HEK293 (cell line): ENCODE measurements at regions not wholly inside any gene's neighbourhood (a gene's known extent, or its start where the extent isn't known, plus 50 kb on each side); places are given as distances from the start of the nearest gene placed in this dataset.

Experiments
- CTCF ChIP-seq: fragments of 450-650 bp; formaldehyde crosslinking; IDR thresholded peaks from 2 replicates; pipeline ENCODE4 v1.5.1; 2016; ENCODE audit warnings: missing biosample characterization, missing genetic modification characterization
- ZNF473 ChIP-seq: fragments of 450-650 bp; formaldehyde crosslinking; IDR thresholded peaks from 2 replicates; pipeline ENCODE4 v1.5.1; 2017; ENCODE audit warnings: missing biosample characterization, missing genetic modification characterization
- ZNF488 ChIP-seq: fragments of 450-650 bp; formaldehyde crosslinking; IDR thresholded peaks from 2 replicates; pipeline ENCODE4 v1.5.1; 2016; ENCODE audit warnings: missing biosample characterization, missing genetic modification characterization

- TF ChIP-seq ZNF488 (tag by site-specific recombination), result no peak
- no peak for TF ChIP-seq CTCF (tag by site-specific recombination)
- TF ChIP-seq ZNF473 (tag by site-specific recombination), result no peak
Observed at GRCh38 chr20:50381075-50381732, 129.0 kb upstream of the PTPN1 start.
